Smooth muscle cell (in vitro differentiated cells): ENCODE measurements at regions not wholly inside any gene's neighbourhood (a gene's known extent, or its start where the extent isn't known, plus 50 kb on each side); places are given as distances from the start of the nearest gene placed in this dataset.

ENCODE experiments used
- DNase-seq: peaks from one replicate; lab custom pipeline; 2025; ENCODE audit not compliant: unreplicated experiment; lab: John Stamatoyannopoulos, UW
- H2AFZ ChIP-seq: fragments of 200-600 bp; sonication (generic); 2 replicates; pipeline ENCODE4 v1.6.0; 2016; ENCODE audit warnings: antibody characterized with exemption, low read depth, mild to moderate bottlenecking
- H3F3A ChIP-seq: fragments of 200-600 bp; sonication (generic); 2 replicates; pipeline ENCODE4 v1.6.0; 2017; ENCODE audit warnings: antibody characterized with exemption, low read depth
- H3K27ac ChIP-seq: fragments of 200-600 bp; sonication (generic); 2 replicates; pipeline ENCODE4 v1.5.1; 2016; ENCODE audit warnings: low read depth, mild to moderate bottlenecking
- H3K27me3 ChIP-seq: fragments of 200-600 bp; sonication (generic); 2 replicates; pipeline ENCODE4 v1.6.1; 2016; ENCODE audit warnings: low read depth, mild to moderate bottlenecking
- H3K36me3 ChIP-seq: fragments of 200-600 bp; sonication (generic); 2 replicates; pipeline ENCODE4 v1.5.1; 2016; ENCODE audit warnings: low read depth
- H3K4me1 ChIP-seq: fragments of 200-600 bp; sonication (generic); 2 replicates; pipeline ENCODE4 v1.5.1; 2016; ENCODE audit warnings: low read depth
- H3K4me2 ChIP-seq: fragments of 200-600 bp; sonication (generic); 2 replicates; pipeline ENCODE4 v1.6.0; 2016; ENCODE audit warnings: mild to moderate bottlenecking
- H3K4me3 ChIP-seq: fragments of 200-600 bp; sonication (generic); 2 replicates; pipeline ENCODE4 v1.5.1; 2016; ENCODE audit warnings: mild to moderate bottlenecking
- H3K79me2 ChIP-seq: fragments of 200-600 bp; sonication (generic); 2 replicates; pipeline ENCODE4 v1.6.0; 2016; ENCODE audit warnings: low read depth, mild to moderate bottlenecking
- H3K9ac ChIP-seq: fragments of 200-600 bp; sonication (generic); 2 replicates; pipeline ENCODE4 v1.6.0; 2016; ENCODE audit warnings: low read depth
- H3K9me3 ChIP-seq: fragments of 200-600 bp; sonication (generic); replicated peaks from 2 replicates; pipeline ENCODE4 v1.5.1; 2016; ENCODE audit warnings: low read depth
- H4K20me1 ChIP-seq: fragments of 200-600 bp; sonication (generic); 2 replicates; pipeline ENCODE4 v1.6.0; 2016; ENCODE audit warnings: low read depth
- WGBS: methylation state at CpG from one replicate; pipeline ENCODE4 v1.1.7; 2016; ENCODE audit warnings: low lambda C conversion rate; 5-methylcytosine and 5-hydroxymethylcytosine counted together
- TF ChIP-seq, protein P1 (sequence below): fragments of 200-600 bp; sonication (generic); IDR thresholded peaks from 2 replicates; pipeline ENCODE4 v1.5.1; 2017; ENCODE audit warnings: borderline replicate concordance, mild to moderate bottlenecking, antibody characterized with exemption; ENCODE audit not compliant: insufficient read depth, poor library complexity, severe bottlenecking

- 29% methylated on average over 4 of the region's 4 CpGs for WGBS
Measured at GRCh38 chr4:124386163-124386562, 326.4 kb downstream of the ANKRD50 start.

DNA sequence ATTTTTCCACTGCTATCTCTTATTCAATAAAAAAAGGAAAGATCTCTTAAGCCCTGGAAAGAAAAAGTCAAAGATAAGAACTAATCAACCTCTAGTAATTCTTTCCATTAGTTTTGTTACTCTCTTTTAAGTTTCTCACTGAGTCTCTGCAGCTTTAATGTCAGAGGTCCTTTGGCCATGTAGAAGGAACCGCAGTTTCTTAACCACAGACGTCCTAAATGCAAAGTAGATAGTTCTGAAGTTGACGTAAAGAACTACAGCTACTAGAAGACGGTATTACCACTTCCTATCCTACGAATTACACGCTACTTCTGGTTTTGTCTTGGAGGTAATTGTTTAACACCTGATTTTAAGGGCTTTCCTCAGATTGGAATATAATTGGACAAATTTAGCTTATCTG, 325.9 kb downstream of the ANKRD50 start:
- no peak overlapping the region for H3K4me3 ChIP-seq
- TF ChIP-seq, protein P1, sequence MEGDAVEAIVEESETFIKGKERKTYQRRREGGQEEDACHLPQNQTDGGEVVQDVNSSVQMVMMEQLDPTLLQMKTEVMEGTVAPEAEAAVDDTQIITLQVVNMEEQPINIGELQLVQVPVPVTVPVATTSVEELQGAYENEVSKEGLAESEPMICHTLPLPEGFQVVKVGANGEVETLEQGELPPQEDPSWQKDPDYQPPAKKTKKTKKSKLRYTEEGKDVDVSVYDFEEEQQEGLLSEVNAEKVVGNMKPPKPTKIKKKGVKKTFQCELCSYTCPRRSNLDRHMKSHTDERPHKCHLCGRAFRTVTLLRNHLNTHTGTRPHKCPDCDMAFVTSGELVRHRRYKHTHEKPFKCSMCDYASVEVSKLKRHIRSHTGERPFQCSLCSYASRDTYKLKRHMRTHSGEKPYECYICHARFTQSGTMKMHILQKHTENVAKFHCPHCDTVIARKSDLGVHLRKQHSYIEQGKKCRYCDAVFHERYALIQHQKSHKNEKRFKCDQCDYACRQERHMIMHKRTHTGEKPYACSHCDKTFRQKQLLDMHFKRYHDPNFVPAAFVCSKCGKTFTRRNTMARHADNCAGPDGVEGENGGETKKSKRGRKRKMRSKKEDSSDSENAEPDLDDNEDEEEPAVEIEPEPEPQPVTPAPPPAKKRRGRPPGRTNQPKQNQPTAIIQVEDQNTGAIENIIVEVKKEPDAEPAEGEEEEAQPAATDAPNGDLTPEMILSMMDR: no peak
- H3K27me3 ChIP-seq: no peaks in the 10 kb centered on the region
- no peak overlapping the region for H3K9ac ChIP-seq
- no peaks in the 10 kb centered on the region for H3K79me2 ChIP-seq
- no peak overlapping the region for H2AFZ ChIP-seq
- H4K20me1 ChIP-seq: no peaks in the 10 kb centered on the region
- no peak for DNase-seq
- no peaks in the 10 kb centered on the region for H3F3A ChIP-seq
- peak overlapping the region; percentile 68 for H3K4me2 ChIP-seq
- peak overlapping the region; percentile 24 for H3K27ac ChIP-seq
- 22% methylated on average over 6 of the region's 6 CpGs for WGBS
- peaks cover 7% of the 10 kb centered on the region for H3K4me1 ChIP-seq
- H3K36me3 ChIP-seq: no peaks in the 10 kb centered on the region
- H3K9me3 ChIP-seq: no peaks in the 10 kb centered on the region

More at GRCh38 chr4:124386163-124386562, 326.4 kb downstream of the ANKRD50 start:
- Histone ChIP-seq H4K20me1 (no peaks in the 10 kb centered on the region), H3K9me3 (no peaks in the 10 kb centered on the region), H3K4me3 (no peak overlapping the region), H3F3A (no peaks in the 10 kb centered on the region), H3K79me2 (no peaks in the 10 kb centered on the region), H3K9ac (no peak overlapping the region), H3K27ac (no peak overlapping the region), H3K4me1 (peaks cover 7% of the 10 kb centered on the region), H3K4me2 (peak overlapping the region; percentile 68), H3K27me3 (no peaks in the 10 kb centered on the region), H2AFZ (no peak overlapping the region), H3K36me3 (no peaks in the 10 kb centered on the region)
- DNase-seq: no peak
- TF ChIP-seq, protein P1: no peak

- no peak for DNase-seq
- Histone ChIP-seq H3K4me3 (no peak overlapping the region), H3F3A (no peaks in the 10 kb centered on the region), H3K36me3 (no peaks in the 10 kb centered on the region), H4K20me1 (no peaks in the 10 kb centered on the region), H3K27ac (no peak overlapping the region), H2AFZ (no peak overlapping the region), H3K4me2 (no peak overlapping the region), H3K4me1 (peaks cover 7% of the 10 kb centered on the region), H3K79me2 (no peaks in the 10 kb centered on the region), H3K9me3 (no peaks in the 10 kb centered on the region), H3K27me3 (no peaks in the 10 kb centered on the region), H3K9ac (no peak overlapping the region)
- WGBS: 100% methylated on average over 1 of the region's 1 CpG
- TF ChIP-seq, protein P1: no peak
Measured at GRCh38 chr4:124389591-124389990, 322.9 kb downstream of the ANKRD50 start.

DNA sequence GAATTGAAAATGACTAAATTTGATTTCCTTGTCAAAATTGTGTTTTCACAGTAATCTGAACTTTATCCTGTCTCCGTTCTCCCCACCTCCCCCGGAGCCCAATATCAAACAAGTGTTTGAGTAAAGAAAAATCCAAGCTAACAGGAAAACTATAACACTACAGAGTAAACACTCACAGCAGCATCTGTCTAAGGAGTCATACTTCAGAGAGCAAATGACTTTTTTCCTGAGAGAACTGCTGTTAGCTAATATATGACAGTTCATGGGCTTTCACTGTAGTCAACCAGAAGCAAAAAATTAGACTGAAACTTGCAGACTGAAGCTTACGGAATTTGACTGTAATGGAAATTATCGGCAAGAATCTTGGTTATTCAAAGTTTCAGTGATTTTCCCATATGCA, 321.7 kb downstream of the ANKRD50 start:
- TF ChIP-seq, protein P1: no peak
- Histone ChIP-seq H3K79me2 (no peaks in the 10 kb centered on the region), H3K36me3 (no peaks in the 10 kb centered on the region), H3K9ac (no peak overlapping the region), H3F3A (no peaks in the 10 kb centered on the region), H3K4me3 (no peak overlapping the region), H3K4me2 (no peak overlapping the region), H4K20me1 (no peaks in the 10 kb centered on the region), H3K27ac (no peak overlapping the region), H3K27me3 (no peaks in the 10 kb centered on the region), H3K9me3 (no peaks in the 10 kb centered on the region), H3K4me1 (peaks cover 7% of the 10 kb centered on the region), H2AFZ (no peak overlapping the region)
- no peak for DNase-seq
- WGBS: 88% methylated on average over 4 of the region's 4 CpGs
